HG02870 (cell line): ENCODE measurements at regions not wholly inside any gene's neighbourhood (a gene's known extent, or its start where the extent isn't known, plus 50 kb on each side); places are given as distances from the start of the nearest gene placed in this dataset.

Experiments
- ATAC-seq: cut with Tn5 transposase; IDR thresholded peaks from one replicate; pipeline ENCODE4 v1.9.1; 2021; ENCODE audit warnings: mild to moderate bottlenecking, moderate library complexity; ENCODE audit not compliant: unreplicated experiment

DNA sequence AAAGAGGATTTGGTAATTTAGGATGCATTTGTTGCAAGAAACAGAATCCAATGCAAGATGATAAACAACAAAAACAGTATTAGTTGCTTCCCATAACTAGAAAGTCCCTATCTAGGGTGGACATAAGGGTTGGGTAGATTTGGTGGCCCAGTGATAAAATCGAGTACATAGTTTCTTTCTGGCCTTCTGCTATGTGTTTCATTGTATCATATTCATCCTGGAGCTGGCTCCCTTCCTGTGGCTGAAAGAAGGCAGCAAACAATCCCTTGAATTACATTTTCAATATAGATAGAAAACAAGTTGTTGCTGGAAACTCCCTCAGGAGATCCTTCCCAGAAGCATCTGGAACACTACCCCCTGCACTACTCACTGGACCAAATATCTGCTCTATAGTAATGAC is 135.1 kb downstream of the ID4 start:
- no peak for ATAC-seq

DNA sequence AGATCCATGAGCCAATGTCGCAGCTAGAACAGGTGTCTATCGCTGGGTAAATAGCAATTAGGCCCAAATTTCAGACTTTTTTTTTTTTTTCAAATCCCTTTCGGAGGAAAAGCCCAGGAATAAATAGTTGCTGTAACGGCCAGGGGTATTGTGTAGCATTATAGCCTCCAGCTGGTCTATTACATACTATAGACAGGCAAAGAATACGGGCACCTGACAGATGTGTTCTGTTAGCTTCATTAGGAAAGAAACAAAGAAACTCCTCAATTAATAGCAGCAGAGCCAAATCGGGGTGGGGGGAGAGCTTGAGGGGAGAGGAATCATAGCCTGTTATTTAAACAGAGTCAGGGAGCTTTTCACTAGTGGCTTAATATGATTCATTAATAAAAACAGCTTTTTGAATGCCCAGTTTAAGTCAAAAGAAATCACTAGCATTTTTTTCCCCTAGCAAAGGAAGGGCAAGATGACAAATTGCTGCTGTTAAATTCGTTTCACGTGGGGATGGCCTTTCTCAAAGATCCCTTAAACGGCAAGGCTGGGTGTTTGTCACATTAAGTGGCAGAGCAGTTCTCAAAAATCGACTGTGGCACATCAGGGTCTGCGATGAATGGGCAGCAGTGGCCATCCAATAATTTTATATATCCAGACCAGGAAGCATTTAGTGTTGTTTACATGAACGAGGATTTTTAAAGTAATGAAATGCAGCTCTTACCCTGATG is 139.4 kb downstream of the ID4 start:
- no peak for ATAC-seq

DNA sequence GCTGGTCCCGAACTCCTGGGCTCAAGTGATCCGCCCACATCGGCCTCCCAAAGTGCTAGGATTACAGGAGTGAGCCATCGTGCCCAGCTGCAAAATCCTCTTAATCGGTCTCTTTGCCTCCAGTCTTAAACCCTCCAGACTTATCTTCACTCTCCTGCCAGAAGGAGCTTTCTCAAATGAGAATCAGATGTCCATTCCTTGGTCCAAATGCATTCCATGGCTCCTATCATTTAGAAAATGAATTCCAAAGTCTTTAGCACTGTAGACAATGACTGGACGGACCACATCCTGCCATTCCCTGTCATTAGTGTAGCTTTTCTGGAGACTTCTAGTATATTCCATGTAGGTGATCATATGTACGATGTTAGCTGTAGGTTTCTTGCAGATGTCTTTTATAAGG is 141.9 kb downstream of the ID4 start:
- no peak for ATAC-seq

DNA sequence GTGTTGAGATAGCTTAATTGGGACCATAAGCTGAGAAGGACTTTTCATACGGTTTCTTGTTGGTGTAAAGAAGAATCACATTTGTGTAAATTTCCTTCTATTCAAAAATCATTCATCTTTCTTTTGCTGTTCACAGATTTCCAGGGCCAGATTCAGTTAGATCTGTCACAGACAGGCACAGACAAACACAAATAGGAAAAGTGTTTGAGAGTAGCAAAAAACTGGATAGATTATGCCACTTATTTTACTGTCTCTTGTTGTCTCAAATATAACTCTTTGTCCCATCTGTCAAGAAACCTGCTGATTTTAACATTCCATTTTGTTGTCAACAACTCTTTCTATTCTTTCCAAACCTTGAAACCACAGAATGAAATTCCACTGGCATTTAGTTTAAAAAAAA is 142.8 kb downstream of the ID4 start:
- no peak for ATAC-seq

DNA sequence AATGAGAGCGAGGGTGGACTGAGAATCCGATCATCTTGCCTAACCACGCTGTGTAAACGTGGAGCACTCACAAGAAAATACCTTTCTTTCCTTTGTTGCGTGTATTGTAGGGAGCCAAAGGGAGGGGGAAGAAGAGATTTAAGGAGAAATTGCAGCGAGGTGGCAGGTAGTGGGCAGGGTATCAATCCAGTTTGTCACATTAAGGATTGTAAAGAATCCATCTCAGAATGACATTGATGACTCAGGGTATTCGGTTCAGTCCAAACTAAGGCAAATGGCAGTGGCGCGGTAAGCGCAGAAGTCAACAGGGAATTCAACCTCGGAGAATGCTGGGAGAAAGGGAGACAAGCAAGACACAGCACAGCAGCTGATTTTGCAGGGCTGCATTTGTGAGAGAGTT is 146.2 kb downstream of the ID4 start:
- no peak for ATAC-seq

DNA sequence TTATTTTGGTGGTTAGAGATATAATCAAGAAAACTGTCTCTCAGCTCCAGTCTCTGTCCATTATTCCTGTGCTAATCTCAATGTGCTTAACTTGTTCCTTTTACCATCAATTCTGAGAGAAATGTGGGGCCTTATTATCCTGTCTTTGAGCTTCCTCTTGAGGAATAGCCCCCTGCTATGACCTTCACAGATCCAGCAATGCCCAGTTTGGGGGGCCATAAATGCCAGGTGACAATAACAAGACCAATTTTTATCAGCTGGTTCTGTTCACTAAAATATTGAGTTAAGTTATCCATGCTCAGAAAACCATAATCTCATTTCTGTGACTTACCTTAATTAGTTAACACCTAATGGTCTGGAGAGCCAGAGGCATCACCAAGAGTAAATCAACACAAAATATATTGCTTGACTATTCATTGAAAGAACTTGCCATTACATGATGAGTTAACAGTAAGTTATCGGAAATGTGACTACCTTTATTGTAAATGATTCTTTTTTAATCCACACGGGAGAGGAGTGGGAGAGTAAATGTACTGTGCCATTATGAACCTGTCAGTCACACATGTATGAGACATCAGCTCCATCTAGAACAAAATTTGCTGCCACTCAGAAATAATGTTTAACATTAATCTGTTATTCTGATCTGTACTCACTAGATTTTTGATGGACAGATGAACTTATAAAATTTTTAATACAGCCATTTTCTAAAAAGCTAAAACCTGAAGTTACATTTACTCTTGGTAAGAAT is 149.7 kb downstream of the ID4 start:
- no peak for ATAC-seq

DNA sequence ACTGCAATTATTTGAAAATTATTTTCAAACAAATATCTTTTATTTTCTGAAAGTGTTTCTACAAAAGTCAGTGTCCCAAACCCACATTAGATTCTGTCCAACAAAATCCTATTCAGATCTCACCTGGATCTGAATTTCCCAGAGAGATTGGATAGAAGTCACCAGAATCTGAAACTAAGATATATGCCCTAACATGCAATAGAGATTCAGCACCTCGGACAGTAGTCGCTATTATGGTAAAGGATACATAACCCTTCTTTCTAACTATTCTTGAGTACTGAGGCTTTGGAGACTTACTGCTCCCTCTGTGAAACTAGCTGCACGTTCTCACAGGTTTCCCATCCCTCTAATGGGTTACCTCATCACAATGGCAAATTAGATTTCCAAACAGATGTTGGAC is 151.4 kb downstream of the ID4 start:
- no peak for ATAC-seq

DNA sequence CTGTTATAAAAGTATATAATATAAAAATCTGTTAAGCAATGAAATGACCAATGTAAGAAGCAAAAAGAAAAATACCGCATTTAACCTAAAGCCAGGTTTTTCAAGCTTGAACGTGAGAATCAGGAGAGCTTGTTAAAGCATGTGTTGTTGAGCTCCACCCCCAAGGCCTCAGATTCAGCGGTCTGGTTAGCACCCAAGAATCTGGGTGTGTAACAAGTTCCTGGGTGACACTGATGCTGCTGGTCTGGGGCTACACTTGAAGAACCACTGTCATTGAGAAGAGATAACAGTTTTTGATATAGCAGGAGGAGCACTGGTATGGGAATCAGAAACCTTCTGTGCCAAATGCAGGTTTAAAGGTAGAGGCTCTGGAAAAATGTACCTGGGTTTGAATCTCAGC is 154.0 kb downstream of the ID4 start:
- no peak for ATAC-seq

DNA sequence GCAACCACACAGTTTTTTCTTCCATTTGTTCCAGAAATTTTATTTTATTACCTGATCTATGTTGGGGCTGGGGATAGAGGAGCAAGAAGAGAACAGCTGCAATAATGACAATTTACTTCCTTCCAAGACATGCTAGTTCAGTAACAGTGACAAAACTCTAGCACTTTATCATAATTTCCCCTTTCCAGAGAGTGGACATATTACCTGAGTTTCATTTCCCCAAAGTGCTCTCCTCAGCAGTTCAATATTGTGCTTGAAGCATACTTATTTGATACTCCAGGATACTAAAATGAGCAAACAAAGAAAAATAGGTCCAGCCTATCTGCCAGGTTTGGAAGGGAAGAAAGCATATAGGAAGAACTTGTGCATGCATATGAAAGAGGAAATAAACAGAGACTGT is 157.7 kb downstream of the ID4 start:
- no peak for ATAC-seq

DNA sequence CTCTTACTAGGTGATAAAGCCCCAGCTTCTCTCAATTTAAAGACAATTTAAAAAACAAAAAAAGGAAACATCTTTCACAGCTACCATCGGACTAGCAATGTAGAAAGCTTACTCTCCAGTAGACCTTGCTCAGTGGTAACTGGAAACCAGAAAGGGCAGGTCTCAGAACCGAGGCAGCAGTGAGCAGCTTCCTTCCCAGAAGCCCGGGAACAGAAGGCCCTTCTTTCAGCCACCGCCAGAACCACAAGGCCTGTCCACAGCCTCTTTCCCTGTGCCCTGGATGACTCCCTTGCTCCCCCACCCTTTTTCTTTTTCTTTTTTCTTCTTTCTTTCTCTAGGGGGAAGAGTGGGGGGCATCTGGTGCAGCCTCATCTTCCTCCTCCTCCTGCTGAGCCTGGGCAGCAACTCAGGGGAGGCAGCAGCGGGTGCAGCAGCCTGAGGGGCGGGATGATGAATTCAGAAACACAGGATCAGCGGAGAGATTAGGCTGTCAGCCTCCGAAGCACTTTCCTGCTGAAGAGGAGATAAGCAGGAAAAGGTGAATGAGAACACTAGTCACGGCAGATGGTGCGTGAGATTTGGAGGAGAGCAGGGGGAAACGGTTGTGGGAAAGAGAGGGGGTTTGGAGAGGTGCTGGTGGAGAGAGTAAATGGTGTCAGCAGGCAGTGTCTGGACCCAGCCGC is 158.5 kb downstream of the ID4 start:
- no peak for ATAC-seq

DNA sequence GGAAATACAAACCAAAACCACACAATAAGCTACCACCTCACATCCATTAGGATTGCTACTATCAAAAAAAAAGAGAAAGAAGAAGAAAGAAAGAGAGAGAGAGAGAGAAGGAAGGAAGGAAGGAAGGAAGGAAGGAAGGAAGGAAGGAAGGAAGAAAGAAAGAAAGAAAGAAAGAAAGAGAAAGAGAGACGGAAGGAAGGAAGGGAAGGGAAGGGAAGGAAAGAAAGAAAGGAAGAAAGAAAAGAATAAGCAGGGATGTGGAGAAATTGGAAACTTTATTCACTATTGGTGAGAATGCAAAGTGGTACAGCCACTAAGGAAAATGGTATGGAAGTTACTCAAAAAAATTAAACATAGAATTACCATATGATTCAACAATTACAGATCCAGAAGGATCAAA is 159.9 kb downstream of the ID4 start:
- ATAC-seq = no peak

DNA sequence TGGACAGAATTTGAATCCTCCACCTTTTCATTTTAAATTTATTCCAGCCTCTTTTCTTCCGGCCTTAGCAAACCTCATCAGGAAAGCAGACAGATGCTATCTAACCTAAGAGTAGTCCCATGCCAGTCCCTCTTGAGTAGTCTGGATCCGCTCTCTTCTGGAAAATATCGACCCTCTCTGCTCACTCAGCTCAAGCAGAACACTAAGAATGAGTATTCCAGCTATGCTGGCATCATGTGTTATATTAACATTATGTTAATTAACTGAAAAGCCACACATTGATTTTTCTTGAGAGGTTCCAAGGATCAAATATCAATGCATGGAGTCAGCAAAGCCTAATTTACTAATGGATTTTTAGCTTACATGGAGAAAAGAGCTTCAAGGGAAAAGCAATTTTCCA is 161.4 kb downstream of the ID4 start:
- ATAC-seq = no peak

DNA sequence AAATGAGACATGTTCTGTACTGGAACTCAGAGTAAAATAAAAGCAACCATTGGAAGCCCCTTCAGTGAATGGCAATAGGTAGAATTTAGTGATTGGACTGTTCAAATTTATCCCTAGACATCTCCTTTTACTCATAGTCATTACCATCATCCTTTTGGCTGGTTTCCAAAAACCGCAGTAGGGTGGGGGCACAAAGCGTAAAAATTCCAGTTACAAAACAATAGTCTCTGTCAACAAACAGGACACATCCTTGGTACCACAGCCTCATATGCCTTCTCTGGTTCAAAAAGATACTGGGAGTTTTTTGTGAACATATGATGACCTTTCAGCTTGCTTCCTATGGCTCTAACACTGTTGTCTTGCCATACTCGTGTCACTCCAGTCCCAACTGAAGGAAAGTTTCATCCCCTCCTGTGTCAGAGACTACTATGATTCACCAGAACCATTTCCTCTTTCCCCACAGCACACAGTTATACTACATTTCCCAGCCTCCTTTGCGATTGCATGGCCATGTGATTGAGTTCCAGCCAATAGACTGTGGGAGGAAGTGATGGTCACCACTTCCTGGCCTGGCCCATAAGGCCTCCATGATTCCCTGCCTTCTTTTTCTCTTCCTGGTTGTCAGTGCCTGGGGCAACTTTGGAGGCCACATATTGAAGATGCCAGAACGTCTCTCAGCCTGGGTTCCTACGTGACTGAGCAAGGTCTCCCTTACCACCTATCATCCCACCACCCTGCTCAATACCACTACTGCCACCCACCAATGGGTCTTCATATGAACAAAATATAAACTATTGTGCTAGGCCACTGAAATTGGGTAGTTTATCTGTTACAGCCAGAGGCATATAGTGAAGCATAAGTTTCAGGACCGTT is 162.4 kb downstream of the ID4 start:
- peak; percentile 86 for ATAC-seq

DNA sequence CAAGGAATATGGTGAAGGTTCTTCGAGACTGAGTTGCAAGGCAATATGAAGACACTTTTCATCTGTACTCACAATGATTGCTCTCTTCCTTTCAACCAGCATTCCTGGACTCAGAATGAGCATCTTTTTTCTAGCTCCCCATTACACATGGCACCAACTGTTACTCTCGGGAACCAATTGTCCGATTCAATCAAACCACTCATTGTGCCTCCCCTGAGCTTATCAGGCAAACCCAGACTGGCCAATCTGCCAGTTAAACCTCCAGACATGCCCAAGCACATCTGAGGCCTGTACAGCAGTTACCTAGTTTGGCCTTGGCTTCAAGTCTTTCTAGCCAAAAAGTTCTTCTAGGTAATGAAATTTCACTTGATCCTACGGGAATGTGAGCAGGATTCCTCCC is 164.1 kb downstream of the ID4 start:
- no peak for ATAC-seq

DNA sequence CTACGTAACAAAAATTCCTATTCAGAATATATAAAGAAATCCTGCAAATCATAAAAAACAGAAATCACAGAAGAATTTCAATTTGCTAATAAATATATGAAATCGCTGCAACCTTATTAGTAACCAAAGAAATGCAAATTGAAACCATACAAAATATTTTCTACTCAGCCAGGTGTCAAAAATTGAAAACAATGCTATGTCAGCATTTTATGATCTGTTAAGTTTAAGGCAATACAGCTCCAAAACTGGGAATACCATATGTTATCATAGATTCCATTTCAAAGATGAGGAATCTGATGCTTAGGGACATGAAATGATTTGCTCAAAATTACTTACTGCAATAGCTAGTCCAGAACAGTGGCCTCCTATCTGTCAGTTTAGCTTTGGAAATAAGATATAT is 168.9 kb downstream of the ID4 start:
- ATAC-seq = no peak

DNA sequence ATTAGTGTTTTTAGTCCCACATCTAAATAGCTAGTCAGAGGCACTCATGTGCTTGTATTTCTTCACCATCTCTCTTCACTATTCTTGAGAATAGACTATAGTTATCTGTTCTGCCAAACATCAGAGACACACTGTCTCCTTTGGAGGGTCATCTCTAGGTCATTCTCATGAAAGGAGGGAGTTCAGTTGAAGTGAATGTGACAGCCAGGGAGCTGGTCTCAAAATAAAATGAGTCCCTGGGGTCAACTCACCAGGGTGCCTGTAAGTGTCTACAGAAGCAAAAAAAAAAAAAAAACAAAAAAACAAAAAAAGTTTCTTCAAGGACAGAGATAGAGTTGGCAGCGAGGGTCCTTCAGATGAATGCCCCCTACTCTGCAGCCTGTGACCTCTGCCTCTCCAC is 171.0 kb downstream of the ID4 start:
- no peak for ATAC-seq

DNA sequence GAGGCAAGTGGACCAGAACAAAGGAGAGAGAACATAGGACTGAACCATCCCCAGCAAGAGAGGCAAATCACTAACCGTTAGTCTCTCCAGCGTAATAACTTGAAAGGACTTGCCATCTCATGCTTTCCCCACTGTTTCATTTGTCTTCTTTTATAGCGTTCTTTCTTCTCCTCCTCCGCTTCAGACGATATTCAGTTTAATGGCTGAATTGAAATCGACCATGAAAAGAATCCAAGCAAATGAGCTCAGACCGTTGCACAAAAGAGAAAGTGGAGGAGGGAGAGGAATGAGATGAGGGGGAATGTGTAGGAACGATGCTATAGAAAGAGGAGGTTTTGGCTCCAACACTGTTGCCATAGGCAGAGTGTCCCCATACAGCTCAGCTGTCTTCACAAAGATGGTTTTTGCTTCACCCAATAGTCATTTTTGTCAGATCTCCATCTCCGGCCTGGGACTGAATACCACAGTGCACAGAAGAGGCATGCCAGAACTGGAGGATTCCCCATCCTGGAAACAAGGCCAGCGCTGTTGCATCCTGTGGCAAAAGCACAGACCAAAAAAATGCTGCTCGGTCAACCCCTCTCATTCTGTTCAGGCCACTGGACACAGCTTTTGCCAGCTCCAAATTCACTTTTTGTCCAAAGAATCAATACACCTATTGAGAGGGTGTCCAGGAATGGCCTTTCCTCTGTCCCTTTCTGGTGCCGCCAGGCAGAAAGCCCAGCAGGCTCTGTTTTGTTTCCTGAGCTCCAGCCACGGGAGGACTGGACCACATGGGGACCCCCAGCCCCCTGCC is 176.1 kb downstream of the ID4 start:
- ATAC-seq = no peak

DNA sequence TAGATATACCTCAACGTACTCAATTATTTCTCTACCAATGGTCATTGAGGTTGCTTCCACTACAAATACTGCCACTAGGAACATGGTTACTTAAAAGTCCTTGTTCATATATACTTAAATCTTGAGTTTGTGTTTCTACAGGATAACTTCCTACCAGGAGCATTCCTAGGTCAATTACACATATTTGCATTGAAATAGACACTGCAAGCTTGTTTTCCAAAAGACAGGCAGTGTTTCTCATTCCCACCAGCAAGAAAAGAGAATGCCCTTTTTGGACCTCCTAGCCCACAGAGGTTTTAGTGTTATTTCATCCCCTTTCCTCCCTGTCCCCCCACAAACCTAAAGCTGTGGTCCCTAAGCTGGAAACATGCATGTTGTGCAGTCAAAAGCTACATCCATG is 177.3 kb downstream of the ID4 start:
- ATAC-seq = no peak

DNA sequence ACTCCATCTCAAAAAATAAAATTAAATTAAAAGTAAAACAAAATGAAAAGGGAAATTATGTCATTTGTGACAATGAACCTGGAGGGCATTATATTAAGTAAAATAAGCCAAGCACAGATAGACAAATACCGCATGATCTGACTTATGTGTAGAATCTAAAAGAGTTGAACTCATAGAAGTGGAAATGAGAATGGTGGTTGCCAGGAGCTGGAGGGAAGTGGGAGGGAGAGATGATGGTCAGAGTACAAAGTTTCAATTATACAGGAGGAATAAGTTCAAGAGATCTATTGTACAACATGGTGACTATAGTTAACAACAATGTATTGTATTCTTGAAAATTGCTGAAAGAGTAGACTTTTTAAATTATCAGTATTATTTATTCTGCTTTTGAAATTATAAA is 183.4 kb downstream of the ID4 start:
- no peak for ATAC-seq

DNA sequence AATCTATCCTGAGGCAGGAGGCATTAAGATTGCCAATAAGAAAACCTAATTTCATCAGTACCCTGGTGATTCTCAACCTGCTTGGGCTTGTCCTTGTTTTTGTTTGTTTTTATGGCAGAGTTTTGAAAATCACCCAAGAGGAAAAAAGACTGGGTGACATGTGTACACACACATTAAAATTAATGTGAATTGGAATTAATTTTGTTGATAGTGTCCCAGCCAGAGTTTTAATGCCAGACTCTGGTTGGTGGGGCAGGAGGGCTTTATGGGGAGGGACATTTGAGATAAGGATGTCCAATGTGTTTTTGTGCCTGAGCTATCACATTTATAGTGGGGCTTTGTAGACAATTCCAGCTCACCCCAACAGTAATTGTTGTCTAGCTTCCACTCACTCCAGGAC is 184.6 kb downstream of the ID4 start:
- no peak for ATAC-seq
